ENCODE measurements at regions not wholly inside any gene's neighbourhood (a gene's known extent, or its start where the extent isn't known, plus 50 kb on each side); places are given as distances from the start of the nearest gene placed in this dataset.

GRCh38 chr17:70896843-70897242 is 727.5 kb downstream of the KCNJ2 start:
- no peak for TF ChIP-seq POLR2A (IDR thresholded peaks at IDR 0.05; ENCODE audit: low read depth, low read length)
- no peak for TF ChIP-seq SPI1 (IDR thresholded peaks at IDR 0.05; ENCODE audit: low read depth, low read length)
